T-cell (primary cell): ENCODE measurements at regions not wholly inside any gene's neighbourhood (a gene's known extent, or its start where the extent isn't known, plus 50 kb on each side); places are given as distances from the start of the nearest gene placed in this dataset.

Experiments used
- ATAC-seq, 4 experiments: fragments of 200-7000 bp in 3 of 4; fragments of 150-1000 bp in 1 of 4; cut with Tn5 transposase; replicated peaks in 1 of 4; 1 replicate in 3 of 4; 2 replicates in 1 of 4; pipeline ENCODE4 v1.10.0; 2021; ENCODE audit warnings: moderate library complexity in 3 of 4, mild to moderate bottlenecking in 2 of 4, moderate number of reproducible peaks in 1 of 4
- CTCF ChIA-PET, 2 donors: fragments of 300-600 bp; sonication (Branson Sonifier 250); formaldehyde crosslinking; loops; one replicate each; lab custom pipeline; 2022; ENCODE audit warnings: antibody characterized with exemption in 2 of 2; lab: Charles Lee
- POLR2A ChIA-PET, 2 donors: fragments of 300-600 bp; sonication (Branson Sonifier 250); formaldehyde crosslinking; loops; one replicate each; lab custom pipeline; 2022; ENCODE audit warnings: antibody characterized with exemption in 2 of 2; lab: Charles Lee
- DNase-seq, 35 experiments: peaks; one replicate each; pipeline versions ENCODE4 v3.0.0 to v3.0.0-alpha.2; 2013 to 2023
- H3K27ac ChIP-seq: one replicate; pipeline ENCODE4 v1.5.1; 2013; ENCODE audit warnings: low read length
- H3K27me3 ChIP-seq, 2 experiments: replicated peaks in 1 of 2; 1 replicate in 1 of 2; 2 replicates in 1 of 2; pipeline versions ENCODE4 v1.6.1 to v1.7.0; 2013; ENCODE audit warnings: low read length in 1 of 2, mixed read lengths in 1 of 2; ENCODE audit not compliant: control insufficient read depth in 2 of 2, insufficient read depth in 2 of 2; ENCODE audit errors: extremely low read depth in 1 of 2
- H3K36me3 ChIP-seq, 2 donors: 1 replicate in 1 of 2; 2 replicates in 1 of 2; pipeline versions ENCODE4 v1.6.1 to v1.7.0; 2013; ENCODE audit warnings: low read length in 1 of 2; ENCODE audit not compliant: control insufficient read depth in 2 of 2, insufficient read depth in 1 of 2; ENCODE audit errors: extremely low read depth in 1 of 2
- H3K4me1 ChIP-seq, 2 experiments: 1 replicate in 1 of 2; 2 replicates in 1 of 2; pipeline versions ENCODE4 v1.6.1 to v1.7.0; 2013; ENCODE audit warnings: low read length in 2 of 2, mixed read lengths in 1 of 2; ENCODE audit not compliant: insufficient read depth in 2 of 2, control insufficient read depth in 1 of 2; ENCODE audit errors: extremely low read depth in 1 of 2
- H3K4me3 ChIP-seq, 2 donors: 1 replicate in 1 of 2; 2 replicates in 1 of 2; pipeline versions ENCODE4 v1.5.1 to v1.7.0; 2013; ENCODE audit warnings: mild to moderate bottlenecking in 2 of 2, low read length in 1 of 2, moderate library complexity in 1 of 2; ENCODE audit not compliant: control insufficient read depth in 1 of 2; ENCODE audit errors: extremely low read depth in 1 of 2
- H3K9me3 ChIP-seq: 2 replicates; pipeline ENCODE4 v1.7.0; 2013
- H3K27ac Mint-ChIP-seq, 2 donors: one replicate each; pipeline ENCODE4 v1.8.0; 2020 to 2021; ENCODE audit warnings: mild to moderate bottlenecking in 2 of 2, mixed read lengths in 2 of 2
- H3K27me3 Mint-ChIP-seq, 2 donors: one replicate each; pipeline ENCODE4 v1.8.0; 2021 to 2022; ENCODE audit warnings: mixed read lengths in 2 of 2
- H3K36me3 Mint-ChIP-seq: one replicate; pipeline ENCODE4 v1.8.0; 2021; ENCODE audit warnings: mixed read lengths
- H3K4me1 Mint-ChIP-seq, 3 donors: one replicate each; pipeline ENCODE4 v1.8.0; 2020 to 2022; ENCODE audit warnings: mixed read lengths in 3 of 3, mild to moderate bottlenecking in 1 of 3
- H3K4me3 Mint-ChIP-seq, 3 donors: one replicate each; pipeline ENCODE4 v1.8.0; 2020 to 2022; ENCODE audit warnings: mild to moderate bottlenecking in 3 of 3, mixed read lengths in 3 of 3, moderate library complexity in 3 of 3
- H3K9me3 Mint-ChIP-seq, 3 donors: one replicate each; pipeline ENCODE4 v1.8.0; 2020 to 2022; ENCODE audit warnings: mixed read lengths in 3 of 3
- WGBS: methylation state at CpG from one replicate; pipeline ENCODE4 v1.1.5; 2013; ENCODE audit warnings: missing lambda C conversion rate; ENCODE audit not compliant: insufficient coverage; 5-methylcytosine and 5-hydroxymethylcytosine counted together

- Mint-ChIP-seq H3K4me1 (no peaks in the 10 kb centered on the region), H3K27ac (no peak overlapping the region), H3K9me3 (no peaks in the 10 kb centered on the region), H3K4me3 (no peak overlapping the region), H3K36me3 (no peaks in the 10 kb centered on the region), H3K27me3 (peaks cover 7 to 11% of the 10 kb centered on the region in 2 donors)
- Histone ChIP-seq H3K4me1 (no peaks in the 10 kb centered on the region), H3K36me3 (no peaks in the 10 kb centered on the region), H3K4me3 (no peak overlapping the region), H3K9me3 (no peaks in the 10 kb centered on the region), H3K27ac (no peak overlapping the region), H3K27me3 (peaks cover 0 to 10% of the 10 kb centered on the region in 2 experiments)
- CTCF ChIA-PET = no interaction called here
- POLR2A ChIA-PET = no interaction called here
- DNase-seq = no peak
- no peak for ATAC-seq
- 85% methylated on average over 5 of the region's 6 CpGs for WGBS
Observed at GRCh38 chr21:38956007-38956406, 150.3 kb downstream of the ETS2 start.

- Mint-ChIP-seq H3K36me3 (no peaks in the 10 kb centered on the region), H3K4me1 (no peaks in the 10 kb centered on the region), H3K9me3 (peaks cover under 1% of the 10 kb centered on the region in 3 donors), H3K4me3 (no peak overlapping the region), H3K27me3 (peaks cover 7 to 11% of the 10 kb centered on the region in 2 donors), H3K27ac (no peak overlapping the region)
- Histone ChIP-seq H3K27ac (no peak overlapping the region), H3K36me3 (no peaks in the 10 kb centered on the region), H3K4me3 (no peak overlapping the region), H3K9me3 (no peaks in the 10 kb centered on the region), H3K27me3 (peaks cover 0 to 10% of the 10 kb centered on the region in 2 experiments), H3K4me1 (no peaks in the 10 kb centered on the region)
- 90% methylated on average over 7 of the region's 8 CpGs for whole genome bisulfite sequencing
- ATAC-seq (no peak), DNase-seq (no peak)
- CTCF ChIA-PET = no interaction called here
- POLR2A ChIA-PET = no interaction called here
Observed at GRCh38 chr21:38955495-38955894, 149.8 kb downstream of the ETS2 start.

GRCh38 chr21:38954588-38955004, 148.9 kb downstream of the ETS2 start:
- no peak overlapping the region for H3K27ac Mint-ChIP-seq
- H3K27me3 Mint-ChIP-seq = peaks cover 7 to 11% of the 10 kb centered on the region in 2 donors
- no peak for ATAC-seq
- WGBS = 83% methylated on average over 2 of the region's 3 CpGs
- POLR2A ChIA-PET = no interaction called here
- no peaks in the 10 kb centered on the region for H3K36me3 Mint-ChIP-seq
- Histone ChIP-seq H3K9me3 (no peaks in the 10 kb centered on the region), H3K4me1 (no peaks in the 10 kb centered on the region), H3K27me3 (peaks cover 0 to 10% of the 10 kb centered on the region in 2 experiments), H3K27ac (no peak overlapping the region), H3K36me3 (no peaks in the 10 kb centered on the region), H3K4me3 (no peak overlapping the region)
- CTCF ChIA-PET = no interaction called here
- H3K4me3 Mint-ChIP-seq = no peak overlapping the region
- DNase-seq = no peak
- peaks cover 4 to 9% (median 4%) of the 10 kb centered on the region in 3 donors for H3K9me3 Mint-ChIP-seq
- no peaks in the 10 kb centered on the region for H3K4me1 Mint-ChIP-seq

GRCh38 chr21:38953516-38953915, 147.8 kb downstream of the ETS2 start:
- Histone ChIP-seq H3K9me3 (no peaks in the 10 kb centered on the region), H3K4me3 (no peak overlapping the region), H3K4me1 (no peaks in the 10 kb centered on the region), H3K27me3 (peaks cover 0 to 10% of the 10 kb centered on the region in 2 experiments), H3K36me3 (no peaks in the 10 kb centered on the region), H3K27ac (no peak overlapping the region)
- DNase-seq = no peak
- H3K36me3 Mint-ChIP-seq = no peaks in the 10 kb centered on the region
- peaks cover 4 to 9% (median 4%) of the 10 kb centered on the region in 3 donors for H3K9me3 Mint-ChIP-seq
- no peak for ATAC-seq
- WGBS = 94% methylated on average over 2 of the region's 5 CpGs
- ChIA-PET POLR2A (no interaction called here), CTCF (no interaction called here)
- H3K27me3 Mint-ChIP-seq = peaks cover 7 to 11% of the 10 kb centered on the region in 2 donors
- H3K4me1 Mint-ChIP-seq = no peaks in the 10 kb centered on the region
- no peak overlapping the region for H3K4me3 Mint-ChIP-seq
- no peak overlapping the region for H3K27ac Mint-ChIP-seq

- H3K27ac ChIP-seq = no peak overlapping the region
- no peak for DNase-seq
- no peak overlapping the region for H3K4me3 ChIP-seq
- no peak overlapping the region for H3K27ac Mint-ChIP-seq
- peaks cover 4 to 9% (median 4%) of the 10 kb centered on the region in 3 donors for H3K9me3 Mint-ChIP-seq
- H3K4me3 Mint-ChIP-seq = no peak overlapping the region
- H3K27me3 Mint-ChIP-seq = peaks cover 7 to 11% of the 10 kb centered on the region in 2 donors
- no peaks in the 10 kb centered on the region for H3K4me1 ChIP-seq
- H3K27me3 ChIP-seq = peaks cover 0 to 10% of the 10 kb centered on the region in 2 experiments
- POLR2A ChIA-PET = no interaction called here
- H3K36me3 Mint-ChIP-seq = no peaks in the 10 kb centered on the region
- CTCF ChIA-PET = no interaction called here
- H3K9me3 ChIP-seq = no peaks in the 10 kb centered on the region
- no peaks in the 10 kb centered on the region for H3K4me1 Mint-ChIP-seq
- H3K36me3 ChIP-seq = no peaks in the 10 kb centered on the region
- WGBS = 75% methylated on average over 2 of the region's 3 CpGs
- no peak for ATAC-seq
Observed at GRCh38 chr21:38952890-38953289, 147.2 kb downstream of the ETS2 start.

- Mint-ChIP-seq H3K36me3 (no peaks in the 10 kb centered on the region), H3K4me3 (no peak overlapping the region), H3K27ac (no peak overlapping the region), H3K27me3 (peaks cover 7 to 8% of the 10 kb centered on the region in 2 donors), H3K4me1 (no peaks in the 10 kb centered on the region), H3K9me3 (peaks cover 4 to 9% (median 4%) of the 10 kb centered on the region in 3 donors)
- 67% methylated on average over 1 of the region's 1 CpG for WGBS
- POLR2A ChIA-PET = no interaction called here
- CTCF ChIA-PET = no interaction called here
- ATAC-seq (no peak), DNase-seq (no peak)
- Histone ChIP-seq H3K9me3 (no peaks in the 10 kb centered on the region), H3K27me3 (peaks cover 0 to 20% of the 10 kb centered on the region in 2 experiments), H3K4me1 (no peaks in the 10 kb centered on the region), H3K4me3 (no peak overlapping the region), H3K36me3 (no peaks in the 10 kb centered on the region), H3K27ac (no peak overlapping the region)
Observed at GRCh38 chr21:38951095-38951730, 145.5 kb downstream of the ETS2 start.
